HL-60 (cell line): ENCODE measurements at regions not wholly inside any gene's neighbourhood (a gene's known extent, or its start where the extent isn't known, plus 50 kb on each side); places are given as distances from the start of the nearest gene placed in this dataset.

Experiments
- GABPA ChIP-seq: IDR thresholded peaks from 2 replicates; pipeline ENCODE4 v1.6.1; 2012; ENCODE audit warnings: low read depth
- POLR2AphosphoS5 ChIP-seq: IDR thresholded peaks from 2 replicates; pipeline ENCODE4 v1.6.1; 2012; ENCODE audit warnings: low read depth
- TF ChIP-seq, protein P1 (sequence below): IDR thresholded peaks from one replicate; pipeline ENCODE4 v1.5.1; 2011; ENCODE audit warnings: low read length, control low read depth, inconsistent platforms; ENCODE audit not compliant: insufficient read depth

DNA sequence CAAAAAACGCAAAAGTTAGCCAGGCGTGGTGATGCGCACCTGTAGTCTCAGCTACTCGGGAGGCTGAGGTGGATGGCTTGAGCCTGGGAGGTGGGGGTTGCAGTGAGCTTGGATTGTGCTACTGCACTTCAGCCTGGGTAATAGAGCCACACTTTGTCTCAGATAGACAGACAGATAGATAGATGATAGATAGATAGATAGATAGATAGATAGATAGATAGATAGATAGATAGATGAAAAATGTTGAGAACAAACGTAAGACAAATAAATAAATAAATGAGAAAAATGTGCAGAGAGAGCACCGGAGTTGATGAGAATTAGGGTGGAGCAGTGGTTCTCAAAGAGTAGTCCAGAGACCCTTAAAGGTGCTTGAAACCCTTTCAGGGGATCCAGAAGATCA is 58.4 kb upstream of the ARL8B start:
- TF ChIP-seq, protein P1, sequence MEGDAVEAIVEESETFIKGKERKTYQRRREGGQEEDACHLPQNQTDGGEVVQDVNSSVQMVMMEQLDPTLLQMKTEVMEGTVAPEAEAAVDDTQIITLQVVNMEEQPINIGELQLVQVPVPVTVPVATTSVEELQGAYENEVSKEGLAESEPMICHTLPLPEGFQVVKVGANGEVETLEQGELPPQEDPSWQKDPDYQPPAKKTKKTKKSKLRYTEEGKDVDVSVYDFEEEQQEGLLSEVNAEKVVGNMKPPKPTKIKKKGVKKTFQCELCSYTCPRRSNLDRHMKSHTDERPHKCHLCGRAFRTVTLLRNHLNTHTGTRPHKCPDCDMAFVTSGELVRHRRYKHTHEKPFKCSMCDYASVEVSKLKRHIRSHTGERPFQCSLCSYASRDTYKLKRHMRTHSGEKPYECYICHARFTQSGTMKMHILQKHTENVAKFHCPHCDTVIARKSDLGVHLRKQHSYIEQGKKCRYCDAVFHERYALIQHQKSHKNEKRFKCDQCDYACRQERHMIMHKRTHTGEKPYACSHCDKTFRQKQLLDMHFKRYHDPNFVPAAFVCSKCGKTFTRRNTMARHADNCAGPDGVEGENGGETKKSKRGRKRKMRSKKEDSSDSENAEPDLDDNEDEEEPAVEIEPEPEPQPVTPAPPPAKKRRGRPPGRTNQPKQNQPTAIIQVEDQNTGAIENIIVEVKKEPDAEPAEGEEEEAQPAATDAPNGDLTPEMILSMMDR = no peak
- TF ChIP-seq GABPA (no peak), POLR2AphosphoS5 (no peak)
